ENCODE measurements at regions not wholly inside any gene's neighbourhood (a gene's known extent, or its start where the extent isn't known, plus 50 kb on each side); places are given as distances from the start of the nearest gene placed in this dataset.

DNA sequence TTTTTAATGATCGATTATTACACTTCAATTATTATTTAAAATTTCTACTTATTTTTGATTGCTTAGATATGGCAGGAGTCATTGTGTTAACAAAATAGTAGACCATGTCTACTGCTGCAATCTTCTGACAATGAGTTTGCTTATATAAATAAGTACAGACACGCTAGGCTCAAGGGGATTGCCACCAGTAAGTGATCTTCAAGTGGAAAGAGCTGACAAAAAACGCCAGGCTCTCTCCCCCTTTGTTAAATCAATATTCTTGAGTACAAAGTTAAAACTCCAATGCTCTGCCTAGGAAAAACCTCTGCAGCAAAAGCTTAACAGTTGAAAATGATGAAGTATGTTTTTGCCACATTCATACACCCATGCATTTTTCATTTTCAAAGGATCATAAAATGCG is 738.1 kb downstream of the HDGFL1 start:
- DNase-seq (ENCODE audit: low read depth): no peak

DNA sequence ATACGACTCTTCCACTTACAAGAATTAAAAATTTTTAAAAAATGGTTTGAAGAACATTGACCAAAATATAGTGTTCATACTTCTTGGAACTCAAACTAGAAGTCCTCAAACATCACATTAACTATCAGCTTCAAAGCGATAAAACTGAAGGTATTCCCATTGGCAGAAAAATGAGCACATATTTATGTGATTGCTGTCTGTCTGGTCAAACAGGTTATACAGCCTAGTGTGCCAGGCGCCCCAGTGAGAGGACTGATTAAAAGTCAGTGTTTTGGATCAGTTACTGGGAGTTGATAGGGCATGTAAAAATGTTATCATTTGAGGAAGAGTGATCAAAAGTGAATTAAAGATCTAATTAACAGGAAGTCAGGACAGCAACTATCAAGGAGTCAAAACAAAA is 738.8 kb downstream of the HDGFL1 start:
- no peak for DNase-seq (ENCODE audit: low read depth)

GRCh38 chr6:23311211-23311610 is 741.8 kb downstream of the HDGFL1 start:
- DNase-seq (ENCODE audit: low read depth): no peak

- DNase-seq (ENCODE audit: low read depth): peak; percentile 39
Measured at GRCh38 chr6:23316131-23316530, 746.8 kb downstream of the HDGFL1 start.

DNA sequence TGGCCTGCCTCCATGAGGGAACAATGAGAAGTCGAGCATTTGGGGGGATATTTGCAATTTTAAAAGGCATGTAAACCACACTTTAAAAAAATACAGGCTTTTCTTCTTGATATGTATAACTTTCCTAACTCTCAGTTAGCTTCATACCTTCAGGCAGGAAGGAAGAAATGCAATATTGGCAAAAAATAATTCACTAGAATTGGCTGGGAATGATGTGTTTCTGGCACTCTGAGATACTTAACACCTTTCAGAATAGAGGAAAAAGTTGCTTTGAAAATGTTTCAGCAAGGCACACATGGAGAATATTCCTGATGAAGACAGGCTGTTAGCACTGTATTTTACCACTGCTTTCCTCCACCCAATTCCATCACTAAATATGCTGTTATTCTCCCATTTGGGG is 747.6 kb downstream of the HDGFL1 start:
- DNase-seq (ENCODE audit: low read depth): no peak

- no peak for DNase-seq (ENCODE audit: low read depth)
Measured at GRCh38 chr6:23319582-23319981, 750.2 kb downstream of the HDGFL1 start.

GRCh38 chr6:23320471-23321015 is 751.2 kb downstream of the HDGFL1 start:
- DNase-seq (ENCODE audit: low read depth): peak; percentile 4

- no peak for DNase-seq (ENCODE audit: low read depth)
Measured at GRCh38 chr6:23323897-23324296, 754.5 kb downstream of the HDGFL1 start.

GRCh38 chr6:23325065-23325464 is 755.7 kb downstream of the HDGFL1 start:
- no peak for DNase-seq (ENCODE audit: low read depth)

DNA sequence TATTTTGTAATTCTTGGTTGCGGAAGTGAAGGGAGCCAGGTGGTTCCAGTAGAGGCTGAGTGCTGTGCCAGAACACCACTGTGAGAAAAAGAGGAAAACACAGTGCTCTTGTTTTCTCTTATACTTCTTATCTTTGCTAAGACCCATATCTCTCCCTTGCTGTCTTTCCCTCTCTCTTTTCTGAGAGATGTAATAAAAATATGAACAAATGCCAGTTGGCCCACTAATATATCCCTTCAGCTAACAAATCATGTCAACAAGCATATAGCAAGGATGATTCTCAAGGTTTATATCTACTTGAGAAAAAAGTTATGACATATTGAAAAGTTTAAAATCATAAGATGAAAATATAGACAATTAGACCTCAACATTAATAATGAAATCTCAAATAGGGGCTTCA is 758.3 kb downstream of the HDGFL1 start:
- no peak for DNase-seq (ENCODE audit: low read depth)

DNA sequence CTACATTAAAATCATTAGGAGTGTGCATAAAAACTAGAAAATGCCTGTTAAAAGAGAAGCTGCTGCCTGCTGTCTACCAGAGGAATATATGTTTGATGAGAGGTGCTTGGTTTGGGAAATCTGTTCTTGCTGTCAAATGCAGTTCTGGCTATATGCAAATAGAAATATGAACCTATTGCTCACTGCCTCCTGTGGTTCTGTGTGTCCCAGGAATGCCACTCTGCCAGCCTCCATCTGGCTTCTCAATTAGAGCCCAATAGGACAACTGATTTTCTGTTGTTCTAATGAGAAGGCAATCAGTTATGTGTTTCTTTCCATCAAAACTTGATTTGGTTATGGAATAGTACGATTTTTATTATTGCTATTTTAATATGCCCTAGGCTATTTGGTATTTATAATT is 759.7 kb downstream of the HDGFL1 start:
- DNase-seq (ENCODE audit: low read depth): no peak

DNA sequence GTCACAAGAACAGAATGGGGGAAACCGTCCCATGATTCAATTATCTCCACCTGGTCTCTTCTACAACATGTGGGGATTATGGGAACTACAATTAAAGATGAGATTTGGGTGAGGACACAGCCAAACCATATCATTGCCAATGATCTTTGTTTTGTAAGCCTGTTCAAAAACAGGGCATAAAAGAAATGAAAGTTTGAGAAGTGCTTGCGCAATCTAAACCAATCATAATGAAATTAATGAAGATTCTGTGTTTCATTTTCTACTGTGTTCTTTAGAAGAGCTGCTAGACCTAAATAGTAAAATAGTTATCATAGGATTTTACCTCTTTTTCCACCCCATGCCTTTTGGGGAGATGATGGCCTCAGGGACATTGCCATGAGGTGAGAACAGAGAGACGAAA is 761.3 kb downstream of the HDGFL1 start:
- no peak for DNase-seq (ENCODE audit: low read depth)

DNA sequence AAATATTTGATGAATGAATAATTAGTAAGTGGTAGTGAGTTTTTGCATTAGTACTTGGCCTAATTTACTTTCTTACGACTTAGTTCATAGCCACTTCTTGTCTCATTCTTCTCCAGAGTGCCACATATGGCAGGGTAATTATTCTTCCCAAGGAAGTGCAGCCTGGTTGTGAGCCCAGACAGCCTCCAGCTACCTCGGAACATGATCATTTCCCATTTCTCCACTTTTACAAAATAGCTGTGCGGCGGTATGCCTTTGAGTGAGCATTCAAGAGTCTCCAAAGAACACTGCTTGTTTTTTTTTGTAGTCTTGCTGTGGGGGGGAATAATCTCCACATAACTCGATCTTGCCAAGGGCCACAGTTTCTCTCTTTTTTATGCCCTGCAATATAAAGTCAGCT is 765.0 kb downstream of the HDGFL1 start:
- no peak for DNase-seq (ENCODE audit: low read depth)

DNA sequence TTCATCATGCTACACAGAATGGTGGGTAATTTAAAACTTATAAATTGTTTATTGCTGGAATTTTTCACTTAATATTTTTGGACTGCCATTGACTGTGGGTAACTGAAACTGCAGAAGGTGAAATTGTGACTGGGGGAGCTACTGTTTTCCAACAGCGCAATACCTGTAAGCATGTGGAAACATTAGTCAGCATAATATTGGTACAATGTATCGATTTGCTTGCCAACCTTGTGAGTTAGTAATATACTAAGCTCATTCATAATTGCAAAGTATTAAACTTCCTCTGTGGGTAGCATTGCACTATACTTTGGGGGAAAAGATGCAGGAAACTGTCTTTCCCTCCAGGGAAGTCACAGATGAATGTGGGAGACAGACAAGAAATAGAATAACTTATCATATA is 766.5 kb downstream of the HDGFL1 start:
- no peak for DNase-seq (ENCODE audit: low read depth)

DNA sequence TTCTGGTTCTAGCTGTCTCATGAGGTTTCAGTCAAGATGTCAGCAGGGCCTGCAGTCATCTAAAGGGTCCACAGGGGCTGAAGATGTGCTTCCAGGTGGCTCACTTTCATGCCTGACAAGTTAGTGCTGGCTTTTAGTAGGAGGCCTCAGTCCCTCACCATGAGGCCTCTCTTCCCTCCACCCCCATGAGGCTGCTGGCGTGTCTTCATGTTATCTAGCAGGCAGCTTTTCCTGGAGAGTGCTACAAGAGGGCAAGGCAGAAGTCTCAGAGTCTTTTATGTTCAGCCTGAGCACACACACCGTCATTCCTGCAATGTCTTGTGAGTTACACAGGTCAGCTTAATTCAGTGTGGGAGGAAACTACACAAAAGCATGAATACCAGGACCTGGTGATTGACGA is 769.9 kb downstream of the HDGFL1 start:
- no peak for DNase-seq (ENCODE audit: low read depth)

DNA sequence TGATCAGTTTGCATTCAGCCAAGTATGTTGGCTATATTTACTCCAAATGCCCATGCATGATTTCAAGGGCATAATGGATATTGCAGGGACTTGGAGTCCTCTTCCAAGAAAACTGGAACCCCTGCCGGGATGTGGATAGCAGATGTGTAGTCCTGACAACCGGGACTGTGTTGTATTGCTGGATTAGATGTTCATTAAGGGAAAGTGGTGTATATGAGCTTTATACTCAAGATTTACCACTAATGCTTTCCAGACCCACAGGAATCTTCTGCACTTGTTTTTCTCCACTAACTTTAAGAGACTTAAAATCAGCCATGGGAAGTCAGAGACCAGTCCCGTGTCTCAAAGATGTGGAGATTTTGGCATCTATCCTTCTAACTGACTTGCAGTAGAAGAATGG is 770.9 kb downstream of the HDGFL1 start:
- no peak for DNase-seq (ENCODE audit: low read depth)

DNA sequence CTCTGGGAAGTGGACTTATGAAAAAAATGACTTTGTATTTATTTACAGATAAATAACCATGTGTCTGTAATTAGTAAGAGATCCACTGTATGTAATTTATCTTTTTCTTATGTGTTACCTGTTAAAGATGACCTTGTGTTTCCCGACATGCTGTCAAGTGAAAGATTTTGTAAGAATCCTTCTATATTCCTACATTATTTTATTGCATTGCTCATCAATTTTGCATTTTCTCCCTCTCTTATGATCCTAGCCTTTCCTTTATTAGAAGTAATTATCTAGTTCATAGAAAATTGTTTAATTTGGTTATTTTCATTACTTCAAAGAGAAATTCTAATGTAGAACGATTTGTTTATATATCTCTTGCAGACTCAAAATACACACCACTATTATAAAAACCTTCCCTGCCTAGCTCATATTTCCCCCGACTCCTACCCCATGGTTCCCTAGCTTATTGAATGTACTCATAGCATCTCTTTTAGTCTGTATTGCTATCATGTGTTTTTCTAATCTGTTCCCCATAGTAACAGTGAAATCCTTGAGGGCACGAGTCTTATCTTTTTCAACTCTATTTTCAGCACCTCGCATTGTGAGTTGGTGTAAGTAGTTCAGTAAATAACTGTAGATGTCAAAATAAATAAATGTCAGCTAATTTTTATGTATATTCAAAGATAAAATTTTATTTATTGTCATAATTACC is 774.4 kb downstream of the HDGFL1 start:
- no peak for DNase-seq (ENCODE audit: low read depth)

- no peak for DNase-seq (ENCODE audit: low read depth)
Measured at GRCh38 chr6:23348185-23348584, 777.8 kb upstream of the NRSN1 start.

DNA sequence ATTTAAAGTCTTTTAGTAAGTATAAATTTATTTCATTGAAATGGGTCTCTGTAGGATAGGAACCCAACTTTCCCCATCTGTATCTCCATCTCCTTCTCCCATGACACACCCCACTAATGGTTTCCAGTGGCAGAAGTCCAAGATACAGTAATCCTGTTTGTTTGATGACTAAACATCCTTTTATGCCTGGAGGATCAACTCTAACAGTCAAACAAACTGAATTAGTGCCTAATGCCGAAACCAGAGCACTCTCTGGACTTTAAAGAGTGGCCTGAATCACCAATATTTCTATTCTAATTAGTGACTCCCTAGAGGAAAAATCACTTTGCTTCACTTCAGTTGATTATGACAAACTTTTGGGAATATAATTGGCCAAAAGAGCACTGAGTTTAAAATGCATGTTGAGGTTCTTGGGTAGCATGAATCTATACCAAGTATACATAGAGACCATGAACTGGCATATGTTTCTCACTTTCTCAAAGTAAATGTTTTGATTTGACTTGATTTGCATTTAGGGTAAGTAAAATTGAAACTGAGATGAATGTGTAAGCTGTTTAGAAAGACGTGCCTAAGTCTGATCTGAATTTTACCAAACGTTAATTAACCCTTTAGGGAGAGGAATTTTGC is 776.4 kb upstream of the NRSN1 start:
- peak; percentile 95 for DNase-seq (ENCODE audit: low read depth)

DNA sequence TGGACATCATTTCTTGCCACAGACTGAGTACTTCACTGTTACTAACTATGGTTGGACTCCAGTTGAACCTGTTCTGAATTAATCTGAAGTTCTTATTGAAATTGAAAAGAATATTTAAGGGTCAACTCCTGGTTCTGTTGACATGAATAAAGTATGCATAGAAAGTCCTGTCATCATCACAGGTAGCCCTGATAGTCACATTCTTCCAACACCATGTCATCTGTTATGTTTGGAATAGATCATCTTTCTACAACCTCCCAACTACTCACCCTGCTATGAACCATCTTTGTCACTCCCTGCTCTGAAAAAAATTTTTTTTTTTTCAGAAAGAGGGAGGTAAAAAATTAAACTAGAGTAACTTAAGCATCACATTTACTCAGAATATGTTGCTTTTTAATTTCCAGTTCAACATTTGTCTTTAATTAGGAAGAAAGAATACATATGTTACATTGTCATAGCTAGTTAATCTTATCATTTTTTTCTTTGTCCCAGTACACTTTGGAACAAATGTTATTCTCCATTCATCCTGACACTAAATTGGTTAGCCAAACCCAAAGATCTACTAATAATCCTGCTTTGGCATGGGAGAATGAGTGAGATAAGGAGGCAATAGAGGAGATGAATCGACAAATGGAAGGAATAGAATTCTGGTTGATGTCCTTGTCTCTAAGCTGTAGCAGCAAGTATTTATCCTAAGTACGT is 775.1 kb upstream of the NRSN1 start:
- peak; percentile 5 for DNase-seq (ENCODE audit: low read depth)

DNA sequence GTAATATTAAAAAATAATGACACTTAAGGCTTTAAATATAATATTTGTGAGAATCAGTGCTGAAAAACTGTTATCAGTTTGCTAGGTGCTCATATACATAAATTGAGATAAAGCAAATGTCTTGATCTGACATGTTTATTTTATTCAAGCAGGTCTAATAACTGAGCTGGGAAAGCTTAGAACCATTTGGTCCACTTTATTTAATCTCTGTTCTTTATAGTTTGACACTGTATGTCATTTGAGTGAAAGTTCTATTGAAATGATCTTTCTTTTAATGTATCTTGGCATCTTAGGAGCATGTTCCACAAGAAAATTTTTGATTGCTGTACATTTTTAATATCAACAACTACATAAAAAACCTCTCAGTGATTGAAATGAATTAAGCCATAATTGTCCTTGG is 772.0 kb upstream of the NRSN1 start:
- no peak for DNase-seq (ENCODE audit: low read depth)

DNA sequence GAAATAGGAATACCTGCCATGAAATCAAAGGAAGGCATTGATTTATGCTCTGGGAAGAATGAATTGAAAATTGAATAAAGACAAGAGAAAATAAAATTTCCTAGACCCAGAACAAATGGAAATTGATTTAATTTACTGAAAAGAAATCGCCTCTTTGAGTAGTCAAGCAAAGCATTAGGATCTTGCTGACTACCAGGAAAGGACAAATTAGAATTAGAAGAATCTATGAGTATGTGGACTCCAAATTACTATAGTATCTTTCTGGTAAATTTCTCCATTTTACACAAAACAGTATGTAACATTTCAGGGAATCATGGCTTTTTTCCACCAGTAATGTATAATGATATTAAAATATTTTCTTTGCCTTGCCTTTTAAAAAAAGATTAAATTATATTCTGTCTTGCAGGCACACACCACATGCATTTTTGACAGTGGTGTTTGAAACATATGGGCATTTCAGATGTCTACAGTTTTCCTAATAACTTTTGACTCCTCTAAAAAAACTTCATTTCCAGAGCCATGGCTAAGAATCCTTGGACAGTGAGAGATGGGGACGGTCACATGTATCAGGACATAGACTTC is 768.7 kb upstream of the NRSN1 start:
- no peak for DNase-seq (ENCODE audit: low read depth)

- no peak for DNase-seq (ENCODE audit: low read depth)
Measured at GRCh38 chr6:23365732-23366131, 760.3 kb upstream of the NRSN1 start.
